ENCODE measurements at regions not wholly inside any gene's neighbourhood (a gene's known extent, or its start where the extent isn't known, plus 50 kb on each side); places are given as distances from the start of the nearest gene placed in this dataset.

DNA sequence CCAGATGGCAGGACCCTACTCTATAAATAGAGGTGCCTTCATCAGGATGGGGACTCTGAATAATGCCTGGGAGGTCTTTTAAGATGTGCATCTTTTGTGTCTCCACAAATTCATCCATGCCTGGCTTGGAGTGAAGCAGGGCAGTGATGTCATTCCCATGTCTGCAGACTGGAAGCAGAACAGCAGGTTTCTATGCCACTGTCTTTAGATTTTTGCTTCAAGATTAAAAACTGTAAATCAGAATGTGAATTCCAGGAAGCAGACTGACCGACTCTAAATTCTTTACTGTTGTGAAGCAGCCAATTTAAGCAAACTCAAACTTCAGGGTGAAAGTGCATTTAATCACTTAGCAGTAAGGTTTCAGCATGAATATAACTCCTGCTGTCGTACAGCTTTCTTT, 159.3 kb downstream of the SCG2 start:
- Histone ChIP-seq H3K4me3 (ENCODE audit: insufficient read depth, low read depth, low read length) (no peak overlapping the region), H3K27me3 (ENCODE audit: control insufficient read depth, insufficient read depth, low read length) (no peaks in the 10 kb centered on the region), H3K36me3 (replicated peaks; ENCODE audit: control insufficient read depth, insufficient read depth, low read length) (no peaks in the 10 kb centered on the region)
- DNase-seq = no peak

DNA sequence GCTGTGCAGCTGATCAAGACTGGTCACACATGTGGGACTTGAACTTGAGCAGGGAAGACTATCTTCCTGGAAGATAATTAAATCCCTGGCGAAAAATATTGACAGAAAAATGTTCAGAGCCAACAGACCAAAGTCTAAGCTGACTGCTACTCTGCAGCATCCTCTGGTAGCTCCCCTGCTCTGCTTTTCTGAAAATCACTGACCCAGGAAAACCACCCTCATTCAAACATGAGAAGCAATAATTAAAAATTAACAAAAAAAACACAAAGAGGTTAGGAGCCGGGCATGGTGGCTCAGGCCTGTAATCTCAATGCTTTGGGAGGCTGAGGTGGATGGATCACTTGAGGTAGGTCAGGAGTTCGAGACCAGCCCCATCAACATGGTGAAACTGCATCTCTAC, 151.9 kb downstream of the SCG2 start:
- no peak for DNase-seq
- Histone ChIP-seq H3K4me3 (ENCODE audit: insufficient read depth, low read depth, low read length) (no peak overlapping the region), H3K36me3 (replicated peaks; ENCODE audit: control insufficient read depth, insufficient read depth, low read length) (no peaks in the 10 kb centered on the region)

DNA sequence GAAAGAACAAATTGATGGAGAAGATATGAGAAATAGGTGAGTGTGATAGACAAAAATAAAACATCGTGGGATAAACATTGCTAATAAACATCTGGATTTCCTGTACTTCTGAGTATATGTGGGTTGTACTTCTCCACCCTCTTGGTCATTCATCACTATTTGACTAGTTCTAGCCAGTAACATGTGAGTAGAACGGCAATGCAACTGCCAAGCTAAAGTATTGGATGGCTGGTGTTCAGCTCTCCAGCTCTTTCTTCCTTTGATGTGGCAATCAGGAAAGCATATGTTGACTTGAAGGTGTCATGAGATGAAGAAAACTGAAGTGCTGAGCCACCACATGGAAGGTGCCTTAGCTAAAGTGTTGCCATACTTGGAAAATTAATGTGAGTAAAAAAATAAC, 144.9 kb downstream of the SCG2 start:
- no peak overlapping the region for H3K4me3 ChIP-seq (ENCODE audit: insufficient read depth, low read depth, low read length)
- no peak for DNase-seq
- H3K36me3 ChIP-seq (replicated peaks; ENCODE audit: control insufficient read depth, insufficient read depth, low read length) = no peaks in the 10 kb centered on the region
- no peaks in the 10 kb centered on the region for H3K27me3 ChIP-seq (ENCODE audit: control insufficient read depth, insufficient read depth, low read length)

More for the DNA sequence above, 151.9 kb downstream of the SCG2 start:
- no peaks in the 10 kb centered on the region for H3K27me3 ChIP-seq (ENCODE audit: control insufficient read depth, insufficient read depth, low read length)

DNA sequence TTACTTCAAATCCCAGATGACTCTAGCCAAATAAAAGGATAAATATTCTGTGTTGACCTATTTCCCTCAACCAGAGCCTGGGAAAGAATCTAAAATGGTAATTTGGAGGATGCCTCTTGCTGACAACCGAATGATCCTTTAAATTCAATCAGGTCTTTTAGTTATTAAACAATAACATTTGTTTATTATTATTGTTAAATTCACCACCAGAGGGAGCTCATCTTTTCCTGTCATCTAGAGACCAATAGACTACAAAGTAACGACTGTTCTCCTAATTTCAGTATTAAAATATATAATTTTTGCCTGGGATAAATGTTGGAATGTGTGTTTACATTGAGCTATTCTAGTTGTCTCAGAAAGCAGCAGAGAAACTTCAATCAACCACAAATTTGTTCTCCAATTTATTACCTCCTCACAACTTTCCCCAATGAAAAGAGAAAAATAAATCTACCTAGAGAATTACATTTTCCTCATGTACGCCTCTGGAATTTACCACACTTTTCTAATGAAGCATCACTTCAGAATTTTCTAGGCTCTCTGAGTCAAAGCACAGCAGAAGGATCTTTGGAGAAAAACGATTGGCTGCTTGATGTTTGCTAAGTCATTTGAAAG, 142.7 kb downstream of the SCG2 start:
- no peaks in the 10 kb centered on the region; the same call in 1 of the 2 replicates for H3K27me3 ChIP-seq (ENCODE audit: control insufficient read depth, insufficient read depth, low read length)
- no peaks in the 10 kb centered on the region for H3K36me3 ChIP-seq (replicated peaks; ENCODE audit: control insufficient read depth, insufficient read depth, low read length)
- DNase-seq = no peak
- no peak overlapping the region for H3K4me3 ChIP-seq (ENCODE audit: insufficient read depth, low read depth, low read length)

DNA sequence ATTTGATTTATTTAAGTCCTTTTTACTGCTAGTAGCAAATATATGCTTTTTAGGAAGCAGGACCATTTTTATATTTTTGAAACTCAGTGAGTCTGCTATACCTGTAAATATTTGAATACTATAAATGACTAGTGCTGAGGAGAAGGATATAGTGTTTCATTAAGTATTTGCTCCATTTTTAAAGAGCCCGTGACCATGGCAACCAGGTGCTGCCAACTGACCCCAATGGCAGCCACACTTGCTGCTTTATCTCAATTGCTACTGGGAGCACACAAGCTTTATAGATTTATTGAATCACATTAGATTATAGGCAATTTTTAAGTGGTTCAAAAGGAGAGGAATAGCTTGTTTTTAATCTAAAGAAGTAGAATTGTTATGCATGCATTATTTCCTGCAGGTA, 142.0 kb downstream of the SCG2 start:
- Histone ChIP-seq H3K36me3 (replicated peaks; ENCODE audit: control insufficient read depth, insufficient read depth, low read length) (no peaks in the 10 kb centered on the region), H3K27me3 (ENCODE audit: control insufficient read depth, insufficient read depth, low read length) (no peaks in the 10 kb centered on the region; the same call in 1 of the 2 replicates), H3K4me3 (ENCODE audit: insufficient read depth, low read depth, low read length) (no peak overlapping the region)
- no peak for DNase-seq

DNA sequence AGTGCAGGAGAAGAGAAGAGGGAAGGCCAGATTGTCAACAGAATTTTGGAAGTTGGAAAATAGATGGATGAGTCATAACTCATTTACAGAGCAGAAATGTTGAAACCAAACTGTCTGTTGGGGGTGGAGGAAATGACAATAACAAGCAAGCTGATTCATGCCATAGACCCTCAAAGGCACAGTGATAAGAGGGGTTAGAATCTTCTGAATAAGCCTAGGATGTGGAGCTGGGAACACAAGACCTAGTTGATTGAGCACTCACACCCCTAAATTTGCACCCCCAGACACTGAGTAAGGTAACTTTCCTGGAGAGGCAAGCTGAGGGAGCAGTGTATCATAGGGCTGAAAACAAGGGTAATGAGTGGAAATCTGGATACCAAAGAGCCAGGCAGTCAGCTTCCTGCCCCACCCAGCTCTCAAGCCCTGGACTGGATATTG, 141.4 kb downstream of the SCG2 start:
- H3K4me3 ChIP-seq (ENCODE audit: insufficient read depth, low read depth, low read length) = no peak overlapping the region
- no peaks in the 10 kb centered on the region; the same call in 1 of the 2 replicates for H3K27me3 ChIP-seq (ENCODE audit: control insufficient read depth, insufficient read depth, low read length)
- no peaks in the 10 kb centered on the region for H3K36me3 ChIP-seq (replicated peaks; ENCODE audit: control insufficient read depth, insufficient read depth, low read length)
- no peak for DNase-seq

DNA sequence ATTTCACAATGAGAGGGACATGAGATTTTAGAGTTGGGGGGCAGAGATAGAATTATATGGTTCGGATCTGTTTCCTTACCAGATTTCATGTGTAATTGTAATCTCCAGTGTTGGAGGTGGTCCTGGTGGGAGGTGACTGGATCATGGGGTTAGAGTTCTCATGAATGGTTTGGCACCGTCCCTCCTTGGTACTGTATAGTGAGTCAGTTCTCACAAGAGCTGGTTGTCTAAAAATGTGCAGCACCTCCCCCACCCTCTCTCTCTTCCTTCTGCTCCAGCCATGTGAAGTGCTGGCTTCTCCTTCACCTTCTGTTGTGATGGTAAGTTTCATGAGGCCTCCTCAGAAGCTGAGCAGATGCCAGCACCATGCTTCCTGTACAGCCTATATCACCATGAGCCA, 138.1 kb downstream of the SCG2 start:
- Histone ChIP-seq H3K4me3 (ENCODE audit: insufficient read depth, low read depth, low read length) (no peak overlapping the region), H3K36me3 (replicated peaks; ENCODE audit: control insufficient read depth, insufficient read depth, low read length) (no peaks in the 10 kb centered on the region), H3K27me3 (ENCODE audit: control insufficient read depth, insufficient read depth, low read length) (no peaks in the 10 kb centered on the region; the same call in 1 of the 2 replicates)
- DNase-seq = no peak

DNA sequence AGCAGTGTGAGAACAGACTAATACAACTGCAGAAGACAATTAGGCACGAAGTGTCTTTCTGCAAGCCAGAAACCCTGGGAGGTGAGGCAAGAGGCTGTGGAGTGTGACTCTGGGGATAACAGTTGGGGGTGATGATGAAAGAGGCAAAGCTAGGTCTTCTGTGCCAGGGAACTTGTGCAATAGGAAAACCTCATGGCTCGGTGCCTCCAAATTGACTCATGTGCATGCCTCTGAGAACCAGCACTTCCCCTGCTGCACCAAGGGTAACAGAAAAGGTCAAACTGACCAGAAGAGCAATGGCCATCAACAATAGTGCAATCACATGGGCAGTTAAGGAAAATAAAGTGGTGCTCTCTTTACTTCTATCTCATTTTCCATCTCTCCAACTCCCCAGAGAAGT, 136.4 kb downstream of the SCG2 start:
- no peak for DNase-seq
- no peaks in the 10 kb centered on the region for H3K36me3 ChIP-seq (replicated peaks; ENCODE audit: control insufficient read depth, insufficient read depth, low read length)
- H3K4me3 ChIP-seq (ENCODE audit: insufficient read depth, low read depth, low read length) = no peak overlapping the region
- H3K27me3 ChIP-seq (ENCODE audit: control insufficient read depth, insufficient read depth, low read length) = no peaks in the 10 kb centered on the region; the same call in 1 of the 2 replicates

DNA sequence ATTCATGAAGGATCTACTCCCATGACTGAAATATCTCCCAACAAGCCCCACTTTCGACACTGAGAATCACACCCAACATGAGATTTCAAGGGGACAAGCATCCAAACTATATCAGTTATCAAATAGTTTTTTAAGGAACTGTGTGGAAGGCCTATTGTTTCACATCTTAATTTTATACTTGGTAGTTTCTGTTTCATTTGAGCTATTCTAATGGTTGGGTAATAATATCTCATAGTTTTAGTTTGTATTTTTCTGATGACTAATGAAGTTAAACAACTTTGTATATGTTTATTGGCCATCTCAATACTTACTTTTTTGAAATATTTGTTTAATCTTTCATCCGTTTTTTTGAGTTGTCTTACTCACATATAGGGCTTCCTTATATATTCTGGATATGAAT, 135.0 kb downstream of the SCG2 start:
- Histone ChIP-seq H3K36me3 (replicated peaks; ENCODE audit: control insufficient read depth, insufficient read depth, low read length) (no peaks in the 10 kb centered on the region), H3K4me3 (ENCODE audit: insufficient read depth, low read depth, low read length) (no peak overlapping the region), H3K27me3 (ENCODE audit: control insufficient read depth, insufficient read depth, low read length) (no peaks in the 10 kb centered on the region; the same call in 1 of the 2 replicates)
- DNase-seq = no peak

DNA sequence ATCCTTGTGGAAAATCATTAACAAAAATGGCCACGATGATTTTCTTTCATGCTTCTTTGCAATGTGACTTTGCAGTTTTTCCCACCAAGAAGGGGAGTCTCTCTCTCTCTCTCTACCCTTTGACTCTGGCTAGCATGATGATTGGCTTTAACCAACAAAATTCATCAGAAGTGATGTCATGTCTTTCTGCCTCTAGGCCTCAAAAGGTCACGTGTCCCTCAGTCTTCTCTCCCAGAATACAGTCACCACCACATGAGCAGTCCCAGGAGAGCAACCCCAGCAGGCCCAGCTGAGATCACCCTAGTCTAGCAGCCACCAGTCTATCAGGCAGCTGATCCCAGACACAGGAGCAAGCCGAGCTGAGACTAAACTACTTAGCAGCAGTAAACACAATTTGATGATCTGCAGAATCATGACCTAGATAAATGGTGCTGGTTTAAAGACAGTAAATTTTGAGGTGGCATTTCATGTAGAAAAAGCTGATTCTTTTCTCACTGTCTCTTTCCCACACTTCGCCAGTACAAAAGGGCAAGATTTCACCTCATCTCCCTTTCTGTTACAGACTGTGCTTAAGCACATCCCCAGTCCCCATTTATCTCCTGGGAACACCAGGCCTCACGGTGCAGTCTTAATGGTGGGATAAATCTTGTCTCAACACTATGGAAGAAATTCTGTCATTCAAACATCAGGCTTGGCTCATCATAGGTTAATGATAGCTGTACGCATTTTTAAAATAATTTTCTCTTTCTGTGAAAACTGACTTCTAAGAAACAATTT, 132.7 kb downstream of the SCG2 start:
- DNase-seq = no peak
- H3K27me3 ChIP-seq (ENCODE audit: control insufficient read depth, insufficient read depth, low read length) = no peaks in the 10 kb centered on the region
- no peak overlapping the region for H3K4me3 ChIP-seq (ENCODE audit: insufficient read depth, low read depth, low read length)
- no peaks in the 10 kb centered on the region for H3K36me3 ChIP-seq (replicated peaks; ENCODE audit: control insufficient read depth, insufficient read depth, low read length)

DNA sequence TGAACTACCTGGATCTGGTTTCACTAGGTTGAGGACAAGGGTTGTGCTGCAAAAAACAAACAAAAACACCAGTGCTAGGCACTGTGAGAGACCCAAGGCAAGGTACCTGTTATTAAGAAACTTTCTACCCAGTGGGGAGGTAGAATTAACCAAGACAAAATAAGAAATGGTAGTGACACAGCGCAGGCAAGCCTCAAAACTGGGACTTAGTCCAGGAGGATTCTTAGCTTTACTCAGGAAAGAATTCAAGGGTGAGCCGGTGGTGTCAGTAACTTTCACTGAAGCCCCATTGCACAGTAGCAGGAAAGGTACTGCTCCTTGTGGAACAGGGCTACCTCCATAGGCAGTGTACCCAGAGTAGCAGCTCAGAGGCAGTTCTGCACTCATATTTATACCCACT, 131.6 kb downstream of the SCG2 start:
- no peaks in the 10 kb centered on the region for H3K36me3 ChIP-seq (replicated peaks; ENCODE audit: control insufficient read depth, insufficient read depth, low read length)
- H3K4me3 ChIP-seq (ENCODE audit: insufficient read depth, low read depth, low read length) = no peak overlapping the region
- H3K27me3 ChIP-seq (ENCODE audit: control insufficient read depth, insufficient read depth, low read length) = no peaks in the 10 kb centered on the region
- DNase-seq = no peak

DNA sequence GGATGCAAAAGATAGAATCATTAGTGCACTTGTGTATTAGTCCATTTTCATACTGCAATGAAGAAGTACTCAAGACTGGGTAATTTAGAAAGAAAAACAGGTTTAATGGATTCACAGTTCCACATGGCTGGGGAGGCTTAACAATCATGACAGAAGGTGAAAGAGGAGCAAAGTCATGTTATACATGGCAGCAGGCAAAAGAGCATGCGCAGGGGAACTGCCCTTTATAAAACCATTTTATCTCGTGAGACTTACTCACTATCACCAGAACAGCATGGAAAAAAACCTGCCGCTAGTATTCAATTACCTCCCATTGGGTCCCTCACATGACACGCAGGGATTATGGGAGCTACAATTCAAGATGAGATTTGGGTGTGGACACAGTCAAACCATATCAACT, 129.4 kb downstream of the SCG2 start:
- Histone ChIP-seq H3K36me3 (replicated peaks; ENCODE audit: control insufficient read depth, insufficient read depth, low read length) (no peaks in the 10 kb centered on the region), H3K4me3 (ENCODE audit: insufficient read depth, low read depth, low read length) (no peak overlapping the region), H3K27me3 (ENCODE audit: control insufficient read depth, insufficient read depth, low read length) (no peaks in the 10 kb centered on the region)
- DNase-seq = no peak

DNA sequence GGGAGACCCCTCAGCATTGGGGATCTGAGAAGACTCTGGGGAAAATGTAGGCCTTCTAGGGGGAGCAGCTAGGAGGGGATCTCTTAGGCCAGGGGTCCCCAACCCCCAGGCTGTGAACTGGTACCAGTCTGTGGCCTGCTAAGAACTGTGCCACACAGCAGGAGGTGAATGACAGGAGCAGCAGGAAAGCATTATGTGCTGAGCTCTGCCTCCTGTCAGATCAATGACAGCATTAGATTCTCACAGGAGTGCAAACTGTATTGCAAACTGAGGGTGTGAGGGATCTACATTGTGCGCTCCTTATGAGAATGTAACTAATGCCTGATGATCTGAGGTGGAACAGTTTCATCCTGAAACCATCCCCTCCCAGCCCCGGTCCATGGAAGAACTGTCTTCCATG, 127.3 kb downstream of the SCG2 start:
- Histone ChIP-seq H3K36me3 (replicated peaks; ENCODE audit: control insufficient read depth, insufficient read depth, low read length) (no peaks in the 10 kb centered on the region), H3K4me3 (ENCODE audit: insufficient read depth, low read depth, low read length) (no peak overlapping the region), H3K27me3 (ENCODE audit: control insufficient read depth, insufficient read depth, low read length) (no peaks in the 10 kb centered on the region)
- no peak for DNase-seq

DNA sequence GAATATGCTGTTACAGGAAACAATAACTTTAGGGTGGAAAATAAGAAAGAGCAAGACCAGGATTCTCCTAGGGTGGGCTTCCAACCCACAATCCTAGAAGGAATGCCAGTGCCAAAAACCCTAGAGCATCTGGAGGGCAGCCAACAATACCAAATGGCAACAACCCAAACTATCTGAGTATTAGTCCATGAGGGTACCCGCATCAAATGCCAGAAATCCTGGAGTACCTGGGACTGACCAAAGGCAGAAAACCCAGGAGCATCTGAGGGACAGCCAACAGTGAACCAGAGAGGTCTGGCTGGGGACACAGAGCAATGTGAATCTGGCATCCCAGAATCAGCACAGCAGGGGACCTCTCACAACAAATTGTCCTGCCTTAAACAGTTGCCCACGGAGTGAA, 126.3 kb downstream of the SCG2 start:
- DNase-seq = no peak
- no peaks in the 10 kb centered on the region for H3K27me3 ChIP-seq (ENCODE audit: control insufficient read depth, insufficient read depth, low read length)
- H3K4me3 ChIP-seq (ENCODE audit: insufficient read depth, low read depth, low read length) = no peak overlapping the region
- H3K36me3 ChIP-seq (replicated peaks; ENCODE audit: control insufficient read depth, insufficient read depth, low read length) = no peaks in the 10 kb centered on the region

DNA sequence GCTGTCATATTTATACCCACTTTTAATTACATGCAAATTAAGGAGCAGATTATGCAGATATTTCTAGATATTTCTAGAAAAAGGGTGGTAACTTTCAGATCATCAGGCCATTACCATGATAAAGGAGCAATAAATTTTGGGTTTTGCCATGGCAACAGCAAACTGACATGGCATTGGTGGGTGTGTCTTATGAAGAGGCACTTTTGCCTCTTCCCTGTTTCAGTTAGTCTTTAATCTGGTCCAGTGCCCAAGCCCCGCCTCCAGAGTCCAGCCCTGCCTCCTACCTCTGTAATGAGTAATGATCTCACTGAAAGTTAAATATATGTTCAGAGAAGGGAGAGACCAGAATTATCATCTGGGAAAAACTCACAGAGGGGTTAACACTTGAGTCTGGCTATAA, 124.8 kb downstream of the SCG2 start:
- Histone ChIP-seq H3K27me3 (ENCODE audit: control insufficient read depth, insufficient read depth, low read length) (no peaks in the 10 kb centered on the region), H3K36me3 (replicated peaks; ENCODE audit: control insufficient read depth, insufficient read depth, low read length) (no peaks in the 10 kb centered on the region)
- DNase-seq = no peak

More for the DNA sequence above, 124.8 kb downstream of the SCG2 start:
- no peak overlapping the region for H3K4me3 ChIP-seq (ENCODE audit: insufficient read depth, low read depth, low read length)

All from H7 (cell line).